AG04450 (cell line): ENCODE measurements at regions not wholly inside any gene's neighbourhood (a gene's known extent, or its start where the extent isn't known, plus 50 kb on each side); places are given as distances from the start of the nearest gene placed in this dataset.
"Not testable (repeated sequence)": the region's sequence is repeated elsewhere in the genome, so short reads cannot be mapped to it uniquely, and the experiment has no call there.

Source experiments
- CTCF ChIA-PET: fragments of 300-600, 350-600 bp; formaldehyde crosslinking; extraction: SDS; loops from one replicate; lab custom pipeline; 2022; ENCODE audit warnings: antibody characterized with exemption, inconsistent platforms; lab: Charles Lee
- POLR2A ChIA-PET: fragments of 350-600 bp; formaldehyde crosslinking; extraction: SDS; loops from one replicate; lab custom pipeline; 2021; ENCODE audit warnings: antibody characterized with exemption, inconsistent platforms; lab: Yijun Ruan, JAX
- DNase-seq: peaks from one replicate; pipeline ENCODE4 v3.0.0-alpha.2; 2011; ENCODE audit warnings: low read depth, low spot score
- H3K27ac ChIP-seq: one replicate; pipeline ENCODE4 v1.5.1; 2012; ENCODE audit warnings: low read depth, low read length, control low read depth
- H3K27me3 ChIP-seq: one replicate; pipeline ENCODE4 v1.6.0; 2012; ENCODE audit warnings: low read length; ENCODE audit not compliant: control insufficient read depth, insufficient read depth
- H3K4me3 ChIP-seq: 2 replicates; pipeline ENCODE4 v1.5.1; 2011; ENCODE audit warnings: mild to moderate bottlenecking, low read depth, low read length, control low read depth
- H3K9me3 ChIP-seq: 2 replicates; pipeline ENCODE4 v1.5.1; 2012; ENCODE audit warnings: low read length; ENCODE audit not compliant: control insufficient read depth, insufficient read depth
- TF ChIP-seq, protein P1 (sequence below): IDR thresholded peaks from 2 replicates; pipeline ENCODE4 v1.5.1; 2011; ENCODE audit warnings: low read depth, low read length, control low read depth, inconsistent platforms

DNA sequence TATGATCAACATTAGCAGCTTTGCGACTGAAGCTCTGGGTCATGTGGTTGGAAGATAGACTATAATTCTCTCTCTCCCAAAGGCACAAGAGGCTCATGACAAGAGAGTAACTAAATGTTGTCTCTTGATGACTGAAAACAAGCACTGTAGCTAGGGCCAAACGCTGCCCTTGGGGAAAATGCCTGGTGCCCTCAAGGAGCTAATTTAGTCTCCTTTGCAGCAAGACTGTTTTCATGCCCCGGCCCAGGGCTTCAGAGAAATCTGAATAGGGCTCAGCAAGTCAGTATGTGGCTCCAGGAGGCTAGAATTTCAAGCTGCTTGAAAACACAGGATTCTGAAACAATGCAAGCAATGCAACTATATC lies 411.9 kb downstream of the GPAT3 start:
- Histone ChIP-seq H3K27ac (no peak overlapping the region), H3K9me3 (no peaks in the 10 kb centered on the region), H3K27me3 (no peaks in the 10 kb centered on the region), H3K4me3 (no peak overlapping the region)
- CTCF ChIA-PET: no interaction called here
- DNase-seq: no peak
- POLR2A ChIA-PET: no interaction called here
- TF ChIP-seq, protein P1, sequence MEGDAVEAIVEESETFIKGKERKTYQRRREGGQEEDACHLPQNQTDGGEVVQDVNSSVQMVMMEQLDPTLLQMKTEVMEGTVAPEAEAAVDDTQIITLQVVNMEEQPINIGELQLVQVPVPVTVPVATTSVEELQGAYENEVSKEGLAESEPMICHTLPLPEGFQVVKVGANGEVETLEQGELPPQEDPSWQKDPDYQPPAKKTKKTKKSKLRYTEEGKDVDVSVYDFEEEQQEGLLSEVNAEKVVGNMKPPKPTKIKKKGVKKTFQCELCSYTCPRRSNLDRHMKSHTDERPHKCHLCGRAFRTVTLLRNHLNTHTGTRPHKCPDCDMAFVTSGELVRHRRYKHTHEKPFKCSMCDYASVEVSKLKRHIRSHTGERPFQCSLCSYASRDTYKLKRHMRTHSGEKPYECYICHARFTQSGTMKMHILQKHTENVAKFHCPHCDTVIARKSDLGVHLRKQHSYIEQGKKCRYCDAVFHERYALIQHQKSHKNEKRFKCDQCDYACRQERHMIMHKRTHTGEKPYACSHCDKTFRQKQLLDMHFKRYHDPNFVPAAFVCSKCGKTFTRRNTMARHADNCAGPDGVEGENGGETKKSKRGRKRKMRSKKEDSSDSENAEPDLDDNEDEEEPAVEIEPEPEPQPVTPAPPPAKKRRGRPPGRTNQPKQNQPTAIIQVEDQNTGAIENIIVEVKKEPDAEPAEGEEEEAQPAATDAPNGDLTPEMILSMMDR: no peak

DNA sequence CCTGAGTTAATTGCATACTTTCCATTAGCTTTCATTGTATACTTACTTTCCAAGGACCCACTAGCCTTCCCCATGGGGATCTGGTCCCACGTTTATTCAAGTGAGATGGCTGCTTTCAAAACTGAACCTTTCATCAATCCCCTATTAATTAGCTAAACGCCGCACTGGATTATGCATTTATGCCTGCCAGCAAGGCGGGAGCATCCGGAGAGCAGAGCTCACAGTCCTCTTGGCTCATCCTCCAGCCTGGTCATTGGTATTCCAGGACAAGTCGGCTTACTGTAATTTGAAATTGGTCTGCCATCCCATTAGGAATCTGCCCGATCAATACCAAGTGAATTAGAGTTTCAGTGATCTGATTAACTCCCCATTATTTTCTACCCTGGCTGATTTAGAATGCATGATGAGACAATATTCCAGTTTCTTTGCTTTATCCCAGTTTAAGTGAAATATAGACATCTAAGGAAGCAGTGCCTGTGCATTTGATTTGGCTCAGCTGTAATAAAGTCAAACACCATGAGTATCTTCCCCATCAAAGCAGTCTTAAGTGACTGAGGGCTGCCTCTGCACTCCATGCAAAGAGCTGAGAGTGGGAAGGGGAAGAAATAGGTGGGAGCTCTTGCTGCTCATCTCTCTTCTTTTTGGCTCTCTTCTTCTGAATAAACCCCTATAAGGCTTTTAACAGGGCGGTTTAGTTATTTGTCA lies 411.4 kb downstream of the GPAT3 start:
- Histone ChIP-seq H3K4me3 (no peak overlapping the region), H3K27me3 (no peaks in the 10 kb centered on the region), H3K9me3 (no peaks in the 10 kb centered on the region), H3K27ac (no peak overlapping the region)
- TF ChIP-seq, protein P1: no peak
- CTCF ChIA-PET: interaction anchor here (1.4 kb wide), 1 partner anchor 15 kb away, joined by 4 read pairs; no protein-coding TSS in a partner anchor
- DNase-seq: no peak
- POLR2A ChIA-PET: no interaction called here

DNA sequence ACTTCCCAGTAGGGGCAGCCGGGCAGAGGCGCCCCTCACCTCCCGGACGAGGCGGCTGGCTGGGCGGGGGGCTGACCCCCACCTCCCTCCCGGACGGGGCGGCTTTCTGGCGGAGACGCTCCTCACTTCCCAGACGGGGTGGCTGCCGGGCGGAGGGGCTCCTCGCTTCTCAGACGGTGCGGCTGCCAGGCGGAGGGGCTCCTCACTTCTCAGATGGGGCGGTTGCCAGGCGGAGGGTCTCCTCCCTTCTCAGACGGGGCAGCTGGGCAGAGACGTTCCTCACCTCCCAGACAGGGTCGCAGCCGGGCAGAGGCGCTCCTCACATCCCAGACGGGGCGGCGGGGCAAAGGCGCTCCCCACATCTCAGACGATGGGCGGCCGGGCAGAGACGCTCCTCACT lies 407.8 kb downstream of the GPAT3 start:
- DNase-seq, H3K9me3 ChIP-seq, POLR2A ChIA-PET, CTCF ChIA-PET, H3K27ac ChIP-seq, H3K4me3 ChIP-seq, H3K27me3 ChIP-seq: not testable (repeated sequence)

DNA sequence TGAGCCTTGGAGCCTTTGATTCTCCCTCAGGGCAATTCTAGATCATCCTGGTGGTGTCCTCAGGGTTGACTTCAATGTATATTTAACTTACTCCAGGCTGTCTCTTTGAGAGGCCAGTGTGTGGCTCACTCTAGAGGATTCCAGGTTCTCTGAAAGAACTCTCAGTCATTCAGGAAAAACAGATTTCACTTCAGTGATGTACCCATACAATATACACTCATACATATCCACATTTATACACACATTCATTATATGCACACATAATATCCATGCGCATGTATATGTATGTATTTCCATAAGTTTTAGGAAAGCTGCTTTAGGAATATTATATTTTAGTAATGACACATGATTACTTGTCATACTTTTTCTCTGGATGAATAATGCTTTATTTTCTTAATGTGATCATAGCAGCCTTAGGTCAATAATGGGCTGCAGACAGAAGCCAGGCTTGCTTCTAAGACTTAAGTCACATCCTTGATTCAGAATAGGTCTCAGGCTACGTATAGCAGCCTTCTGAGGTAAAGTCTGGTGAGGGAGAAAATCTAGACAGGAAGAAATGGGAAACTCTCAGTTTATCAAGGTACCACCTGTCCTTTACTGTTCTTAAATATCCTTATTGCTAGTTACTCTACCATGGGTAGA lies 397.0 kb downstream of the GPAT3 start:
- Histone ChIP-seq H3K4me3 (no peak overlapping the region), H3K27me3 (no peaks in the 10 kb centered on the region), H3K9me3 (no peaks in the 10 kb centered on the region), H3K27ac (no peak overlapping the region)
- TF ChIP-seq, protein P1: no peak
- ChIA-PET CTCF (no interaction called here), POLR2A (no interaction called here)
- DNase-seq: no peak

GRCh38 chr4:83931659-83932438 lies 395.9 kb downstream of the GPAT3 start:
- H3K27ac ChIP-seq: no peak overlapping the region
- ChIA-PET POLR2A (no interaction called here), CTCF (no interaction called here)

More at GRCh38 chr4:83931659-83932438, 395.9 kb downstream of the GPAT3 start:
- Histone ChIP-seq H3K27me3 (no peaks in the 10 kb centered on the region), H3K4me3 (no peak overlapping the region), H3K9me3 (no peaks in the 10 kb centered on the region)
- TF ChIP-seq, protein P1: no peak
- DNase-seq: no peak
